ENCODE measurements at regions not wholly inside any gene's neighbourhood (a gene's known extent, or its start where the extent isn't known, plus 50 kb on each side); places are given as distances from the start of the nearest gene placed in this dataset.

- no peak for DNase-seq (ENCODE audit: low read depth, low spot score)
- no CpG with 5 or more reads among the region's 3 CpGs for WGBS (ENCODE audit: insufficient coverage, insufficient read length)
- Histone ChIP-seq H3K27ac (ENCODE audit: low read length) (no peak overlapping the region), H3K9me3 (ENCODE audit: control insufficient read depth, insufficient read depth, low read length) (no peaks in the 10 kb centered on the region), H3K4me1 (ENCODE audit: control insufficient read depth, insufficient read depth, low read length) (no peaks in the 10 kb centered on the region), H3K27me3 (ENCODE audit: control insufficient read depth, insufficient read depth, low read length) (no peaks in the 10 kb centered on the region; the same call in 1 of the 2 replicates), H3K4me3 (ENCODE audit: low read length) (no peak overlapping the region), H3K36me3 (ENCODE audit: control insufficient read depth, insufficient read depth, low read length) (no peaks in the 10 kb centered on the region)
These were observed 179.5 kb upstream of the PARP11 start for GRCh38 chr12:4052691-4053090.

GRCh38 chr12:4051596-4051995, 178.4 kb upstream of the PARP11 start:
- Histone ChIP-seq H3K36me3 (ENCODE audit: control insufficient read depth, insufficient read depth, low read length) (no peaks in the 10 kb centered on the region), H3K4me1 (ENCODE audit: control insufficient read depth, insufficient read depth, low read length) (no peaks in the 10 kb centered on the region), H3K4me3 (ENCODE audit: low read length) (no peak overlapping the region), H3K27ac (ENCODE audit: low read length) (no peak overlapping the region), H3K9me3 (ENCODE audit: control insufficient read depth, insufficient read depth, low read length) (no peaks in the 10 kb centered on the region), H3K27me3 (ENCODE audit: control insufficient read depth, insufficient read depth, low read length) (no peaks in the 10 kb centered on the region; the same call in 1 of the 2 replicates)
- DNase-seq (ENCODE audit: low read depth, low spot score) = no peak
- no CpG with 5 or more reads among the region's 1 CpG for WGBS (ENCODE audit: insufficient coverage, insufficient read length)

- no CpG with 5 or more reads among the region's 3 CpGs for whole genome bisulfite sequencing (ENCODE audit: insufficient coverage, insufficient read length)
These were observed 177.1 kb upstream of the PARP11 start for GRCh38 chr12:4050340-4050739.

GRCh38 chr12:4049298-4050080, 176.3 kb upstream of the PARP11 start:
- no CpG with 5 or more reads among the region's 9 CpGs for WGBS (ENCODE audit: insufficient coverage, insufficient read length)
- no peaks in the 10 kb centered on the region for H3K9me3 ChIP-seq (ENCODE audit: control insufficient read depth, insufficient read depth, low read length)
- no peak for DNase-seq (ENCODE audit: low read depth, low spot score)
- no peaks in the 10 kb centered on the region for H3K4me1 ChIP-seq (ENCODE audit: control insufficient read depth, insufficient read depth, low read length)
- H3K27me3 ChIP-seq (ENCODE audit: control insufficient read depth, insufficient read depth, low read length) = no peaks in the 10 kb centered on the region
- no peak overlapping the region for H3K27ac ChIP-seq (ENCODE audit: low read length)
- no peaks in the 10 kb centered on the region for H3K36me3 ChIP-seq (ENCODE audit: control insufficient read depth, insufficient read depth, low read length)
- H3K4me3 ChIP-seq (ENCODE audit: low read length) = no peak overlapping the region

More at GRCh38 chr12:4050340-4050739, 177.1 kb upstream of the PARP11 start:
- Histone ChIP-seq H3K4me1 (ENCODE audit: control insufficient read depth, insufficient read depth, low read length) (no peaks in the 10 kb centered on the region), H3K36me3 (ENCODE audit: control insufficient read depth, insufficient read depth, low read length) (no peaks in the 10 kb centered on the region), H3K4me3 (ENCODE audit: low read length) (no peak overlapping the region), H3K27ac (ENCODE audit: low read length) (no peak overlapping the region), H3K27me3 (ENCODE audit: control insufficient read depth, insufficient read depth, low read length) (no peaks in the 10 kb centered on the region), H3K9me3 (ENCODE audit: control insufficient read depth, insufficient read depth, low read length) (no peaks in the 10 kb centered on the region)
- no peak for DNase-seq (ENCODE audit: low read depth, low spot score)

- Histone ChIP-seq H3K27ac (ENCODE audit: low read length) (no peak overlapping the region), H3K27me3 (ENCODE audit: control insufficient read depth, insufficient read depth, low read length) (no peaks in the 10 kb centered on the region), H3K9me3 (ENCODE audit: control insufficient read depth, insufficient read depth, low read length) (no peaks in the 10 kb centered on the region), H3K4me3 (ENCODE audit: low read length) (no peak overlapping the region), H3K36me3 (ENCODE audit: control insufficient read depth, insufficient read depth, low read length) (no peaks in the 10 kb centered on the region), H3K4me1 (ENCODE audit: control insufficient read depth, insufficient read depth, low read length) (no peaks in the 10 kb centered on the region)
- DNase-seq (ENCODE audit: low read depth, low spot score) = no peak
- WGBS (ENCODE audit: insufficient coverage, insufficient read length) = no CpG with 5 or more reads among the region's 7 CpGs
These were observed 174.2 kb upstream of the PARP11 start for GRCh38 chr12:4047421-4047820.

- Histone ChIP-seq H3K4me3 (ENCODE audit: low read length) (no peak overlapping the region), H3K36me3 (ENCODE audit: control insufficient read depth, insufficient read depth, low read length) (no peaks in the 10 kb centered on the region), H3K4me1 (ENCODE audit: control insufficient read depth, insufficient read depth, low read length) (no peaks in the 10 kb centered on the region), H3K27ac (ENCODE audit: low read length) (no peak overlapping the region), H3K27me3 (ENCODE audit: control insufficient read depth, insufficient read depth, low read length) (no peaks in the 10 kb centered on the region), H3K9me3 (ENCODE audit: control insufficient read depth, insufficient read depth, low read length) (no peaks in the 10 kb centered on the region)
- no CpG with 5 or more reads among the region's 6 CpGs for WGBS (ENCODE audit: insufficient coverage, insufficient read length)
- no peak for DNase-seq (ENCODE audit: low read depth, low spot score)
These were observed 173.3 kb upstream of the PARP11 start for GRCh38 chr12:4046495-4046840.

GRCh38 chr12:4045786-4046494, 172.7 kb upstream of the PARP11 start:
- no peaks in the 10 kb centered on the region for H3K36me3 ChIP-seq (ENCODE audit: control insufficient read depth, insufficient read depth, low read length)
- no peak for DNase-seq (ENCODE audit: low read depth, low spot score)
- H3K27me3 ChIP-seq (ENCODE audit: control insufficient read depth, insufficient read depth, low read length) = no peaks in the 10 kb centered on the region
- no peaks in the 10 kb centered on the region for H3K9me3 ChIP-seq (ENCODE audit: control insufficient read depth, insufficient read depth, low read length)
- H3K4me1 ChIP-seq (ENCODE audit: control insufficient read depth, insufficient read depth, low read length) = no peaks in the 10 kb centered on the region
- H3K4me3 ChIP-seq (ENCODE audit: low read length) = no peak overlapping the region
- no peak overlapping the region for H3K27ac ChIP-seq (ENCODE audit: low read length)
- WGBS (ENCODE audit: insufficient coverage, insufficient read length) = no CpG with 5 or more reads among the region's 16 CpGs

GRCh38 chr12:4044736-4045730, 171.8 kb upstream of the PARP11 start:
- Histone ChIP-seq H3K27ac (ENCODE audit: low read length) (no peak overlapping the region), H3K9me3 (ENCODE audit: control insufficient read depth, insufficient read depth, low read length) (no peaks in the 10 kb centered on the region), H3K4me3 (ENCODE audit: low read length) (no peak overlapping the region), H3K36me3 (ENCODE audit: control insufficient read depth, insufficient read depth, low read length) (no peaks in the 10 kb centered on the region), H3K4me1 (ENCODE audit: control insufficient read depth, insufficient read depth, low read length) (no peaks in the 10 kb centered on the region), H3K27me3 (ENCODE audit: control insufficient read depth, insufficient read depth, low read length) (no peaks in the 10 kb centered on the region)
- no CpG with 5 or more reads among the region's 23 CpGs for WGBS (ENCODE audit: insufficient coverage, insufficient read length)
- DNase-seq (ENCODE audit: low read depth, low spot score) = no peak

- Histone ChIP-seq H3K27me3 (ENCODE audit: control insufficient read depth, insufficient read depth, low read length) (no peaks in the 10 kb centered on the region), H3K4me3 (ENCODE audit: low read length) (no peak overlapping the region), H3K36me3 (ENCODE audit: control insufficient read depth, insufficient read depth, low read length) (no peaks in the 10 kb centered on the region), H3K4me1 (ENCODE audit: control insufficient read depth, insufficient read depth, low read length) (no peaks in the 10 kb centered on the region), H3K27ac (ENCODE audit: low read length) (no peak overlapping the region), H3K9me3 (ENCODE audit: control insufficient read depth, insufficient read depth, low read length) (no peaks in the 10 kb centered on the region)
- no peak for DNase-seq (ENCODE audit: low read depth, low spot score)
- no CpG with 5 or more reads among the region's 9 CpGs for whole genome bisulfite sequencing (ENCODE audit: insufficient coverage, insufficient read length)
These were observed 170.9 kb upstream of the PARP11 start for GRCh38 chr12:4044101-4044500.

- no peak overlapping the region for H3K27ac ChIP-seq (ENCODE audit: low read length)
- H3K36me3 ChIP-seq (ENCODE audit: control insufficient read depth, insufficient read depth, low read length) = no peaks in the 10 kb centered on the region
- no peaks in the 10 kb centered on the region for H3K9me3 ChIP-seq (ENCODE audit: control insufficient read depth, insufficient read depth, low read length)
- H3K4me1 ChIP-seq (ENCODE audit: control insufficient read depth, insufficient read depth, low read length) = no peaks in the 10 kb centered on the region
- H3K4me3 ChIP-seq (ENCODE audit: low read length) = no peak overlapping the region
- DNase-seq (ENCODE audit: low read depth, low spot score) = no peak
- no peaks in the 10 kb centered on the region for H3K27me3 ChIP-seq (ENCODE audit: control insufficient read depth, insufficient read depth, low read length)
- no CpG with 5 or more reads among the region's 7 CpGs for WGBS (ENCODE audit: insufficient coverage, insufficient read length)
These were observed 168.1 kb upstream of the PARP11 start for GRCh38 chr12:4041187-4041885.

Measured in iPS DF 6.9 (cell line).